T-helper 1 cell (primary cell): ENCODE measurements at regions not wholly inside any gene's neighbourhood (a gene's known extent, or its start where the extent isn't known, plus 50 kb on each side); places are given as distances from the start of the nearest gene placed in this dataset.

Source experiments
- DNase-seq, 5 donors: peaks; one replicate each; pipeline ENCODE4 v3.0.0-alpha.2; 2012 to 2020

DNA sequence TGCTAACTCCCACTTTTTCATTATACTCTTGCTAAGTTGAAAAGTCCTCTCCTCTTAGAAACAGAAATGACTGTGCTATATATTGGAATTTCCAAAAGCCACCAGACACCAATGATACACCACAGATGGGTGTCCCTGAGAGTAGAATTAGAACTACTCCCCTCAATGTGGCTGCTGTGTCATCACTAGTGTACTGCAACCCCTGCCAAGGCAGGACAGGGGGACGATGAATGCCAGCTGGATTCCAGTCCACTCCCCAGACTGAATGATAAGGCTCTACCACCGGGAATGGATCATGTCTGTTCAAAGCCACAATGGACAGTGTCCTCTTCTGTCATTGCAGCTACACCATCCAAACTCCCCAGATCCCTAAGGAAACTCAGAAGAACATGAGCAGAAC lies 69.7 kb upstream of the EDNRB start:
- DNase-seq, result no peak

DNA sequence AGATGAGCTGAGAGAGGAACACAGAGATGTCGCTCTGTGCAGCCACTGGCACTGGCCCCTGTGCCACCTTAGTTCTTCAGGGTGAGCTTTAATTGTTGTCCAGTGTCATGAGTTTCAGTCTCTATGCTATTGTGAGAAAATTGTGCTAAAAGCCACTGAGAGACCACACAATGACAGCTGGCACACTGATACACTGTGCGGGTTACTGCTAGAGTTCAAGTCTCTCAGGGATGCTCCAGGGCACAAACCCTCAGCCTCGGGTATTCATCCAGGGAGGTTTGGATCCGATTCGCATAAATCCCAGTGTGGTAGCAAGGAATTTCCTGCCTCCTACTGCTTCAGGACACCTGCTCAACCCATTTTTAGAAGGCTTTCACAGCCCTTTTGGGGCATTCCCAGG lies 68.1 kb upstream of the EDNRB start:
- no peak for DNase-seq

DNA sequence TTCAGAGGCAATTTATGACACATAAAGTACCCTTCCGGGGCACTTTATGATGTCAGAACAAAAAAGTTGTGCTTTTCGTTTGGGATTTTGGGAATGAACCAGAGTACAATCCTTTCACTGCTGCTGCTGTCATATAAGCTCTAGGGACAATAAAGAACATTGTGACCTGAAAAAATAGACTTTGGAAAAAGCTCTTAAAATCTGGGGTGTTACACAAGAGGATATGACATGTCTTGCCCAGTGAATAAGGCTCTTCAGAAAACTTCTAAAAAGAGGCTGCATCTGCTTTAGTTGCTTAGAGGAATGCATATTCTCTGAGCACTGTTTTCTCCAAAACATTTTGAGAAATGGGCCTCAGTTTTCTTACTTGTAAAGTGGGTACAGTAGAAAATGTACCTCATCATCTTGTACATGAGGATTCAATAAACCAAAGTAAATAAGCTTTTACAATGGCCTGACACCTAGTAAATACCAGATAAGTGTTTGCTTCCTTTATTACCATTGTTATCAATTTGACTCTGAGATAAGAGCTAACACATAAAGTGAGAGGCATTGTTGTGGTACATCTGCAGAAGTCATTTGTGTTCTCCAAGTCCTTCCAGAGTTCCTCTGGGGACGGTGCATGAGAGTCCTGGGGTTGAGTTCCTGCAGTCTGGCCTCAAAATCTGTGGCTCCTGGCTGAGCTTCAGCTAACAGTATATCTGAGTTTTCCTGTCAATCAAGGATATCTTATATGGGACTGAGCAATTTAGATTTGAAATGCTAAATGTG lies 67.4 kb upstream of the EDNRB start:
- no peak for DNase-seq

DNA sequence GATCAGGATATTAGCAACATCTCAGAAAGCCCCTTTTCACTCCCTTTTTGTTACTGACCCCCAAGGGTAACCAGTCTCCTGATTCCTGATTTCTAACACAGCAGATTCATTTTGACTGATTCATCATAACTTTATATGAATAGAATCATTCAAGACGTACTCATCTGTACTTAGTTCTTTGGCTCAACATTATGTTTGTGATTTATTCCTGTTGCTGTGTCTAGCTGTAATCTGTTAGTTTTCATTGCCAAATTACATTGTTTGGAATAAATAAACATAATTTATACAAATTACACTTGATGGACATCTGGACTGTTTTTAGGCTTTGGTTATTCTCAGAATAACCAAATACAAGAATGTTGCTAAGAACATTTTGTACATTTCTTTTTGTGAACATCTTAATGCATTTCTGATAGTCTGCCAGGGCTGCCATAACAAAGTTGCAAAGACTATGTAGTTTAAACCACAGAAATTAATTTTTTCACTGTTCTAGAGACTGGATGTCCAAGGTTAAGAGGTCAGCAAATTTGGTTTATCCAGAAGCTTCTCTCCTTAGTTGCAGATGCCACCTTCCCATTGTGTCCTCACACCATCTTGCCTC lies 62.8 kb upstream of the EDNRB start:
- DNase-seq, result no peak

DNA sequence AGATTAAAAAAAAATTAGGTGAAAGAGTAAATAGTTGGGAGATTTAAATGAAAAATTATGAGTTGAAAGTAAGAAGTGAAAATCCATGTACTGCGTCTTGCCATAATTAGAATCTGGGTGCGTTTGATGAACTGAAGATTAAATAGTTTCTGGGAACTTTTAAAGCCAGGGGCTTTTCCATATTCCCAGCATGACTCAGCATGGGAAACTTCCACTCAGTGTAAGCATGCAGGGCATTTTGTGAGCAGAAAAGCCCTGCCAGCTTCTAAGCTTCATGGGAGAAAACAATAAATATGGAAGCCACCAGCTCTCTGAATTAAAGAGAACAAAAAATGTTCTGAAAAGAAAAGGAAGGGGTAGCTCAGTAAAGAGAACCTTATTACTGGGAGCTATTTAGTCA lies 62.0 kb upstream of the EDNRB start:
- no peak for DNase-seq

DNA sequence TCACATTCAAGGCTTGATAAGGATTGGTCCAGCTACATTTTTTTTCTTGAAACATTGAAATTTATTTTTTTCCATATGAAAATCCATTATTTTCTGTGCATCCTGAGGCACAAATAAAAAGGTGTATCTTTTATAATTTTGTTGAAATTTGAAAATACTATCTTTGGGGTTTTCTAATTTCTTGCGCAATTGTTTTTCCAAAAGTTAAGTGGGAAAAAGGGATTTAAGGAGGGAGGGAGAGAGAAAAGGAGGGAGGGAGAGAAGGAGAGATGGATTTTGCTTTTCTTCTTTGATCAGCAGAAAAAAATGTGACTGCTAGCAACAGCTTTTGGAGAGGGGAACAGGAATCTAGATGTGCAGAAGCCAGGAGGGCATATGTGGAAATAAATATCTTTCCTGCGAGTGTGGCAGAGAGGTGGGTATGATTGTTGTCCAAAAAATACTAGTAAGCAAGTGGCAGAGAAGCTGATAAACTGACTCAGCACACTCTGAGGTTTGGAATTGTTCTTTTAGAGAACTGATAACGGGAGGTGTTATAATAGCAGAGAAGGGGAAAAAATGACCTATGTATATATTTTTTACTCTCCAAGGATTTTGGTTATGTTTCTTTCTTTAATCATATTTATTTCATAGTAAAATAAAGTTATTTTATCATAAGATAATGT lies 61.2 kb upstream of the EDNRB start:
- no peak for DNase-seq

DNA sequence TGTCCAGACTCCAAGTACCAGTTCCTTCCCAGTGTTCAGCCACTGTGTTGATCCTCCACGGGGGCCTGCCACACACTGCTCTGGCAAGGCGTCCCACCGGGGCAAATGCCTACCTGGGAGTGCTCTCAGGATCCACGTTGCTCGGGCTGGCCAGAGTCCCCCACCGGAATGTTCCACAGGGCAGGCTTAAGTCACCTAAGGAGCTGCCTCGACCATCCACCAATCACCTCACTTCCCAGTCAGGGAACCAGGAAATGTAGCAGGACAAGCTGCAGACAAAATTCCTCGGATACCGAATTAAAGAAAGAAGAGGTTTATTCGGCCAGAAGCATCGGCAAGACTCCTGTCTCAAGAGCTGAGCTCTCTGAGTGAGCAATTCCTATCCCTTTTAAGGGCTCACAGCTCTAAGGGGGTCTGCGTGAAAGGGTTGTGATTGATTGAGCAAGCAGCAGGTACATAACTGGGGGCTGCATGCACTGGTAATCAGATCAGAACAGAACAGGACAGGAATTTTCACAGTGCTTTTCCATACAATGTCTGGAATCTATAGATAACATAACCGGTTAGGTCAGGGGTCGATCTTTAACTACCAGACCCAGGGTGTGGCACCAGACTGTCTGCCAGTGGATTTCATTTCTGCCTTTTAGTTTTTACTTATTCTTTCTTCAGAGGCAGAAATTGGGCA lies 56.9 kb upstream of the EDNRB start:
- no peak for DNase-seq

DNA sequence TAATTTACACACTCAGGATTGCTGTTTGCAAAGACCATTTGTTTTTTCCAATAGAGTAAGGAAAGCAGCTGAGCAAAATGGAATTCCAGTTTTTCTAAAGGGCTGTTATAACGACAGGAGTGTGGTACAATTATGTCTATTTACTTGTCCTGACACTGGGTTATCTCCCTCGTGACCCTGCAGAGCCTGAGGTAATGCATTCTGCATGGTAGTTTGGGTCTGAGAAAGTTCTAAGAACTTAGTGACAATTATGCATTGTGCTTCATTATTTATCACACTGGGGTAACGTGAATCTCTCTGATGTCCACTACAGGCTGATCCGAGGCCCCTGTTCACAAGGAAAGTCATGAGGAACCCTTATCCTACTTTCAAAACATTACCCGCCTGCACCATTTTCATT lies 50.7 kb upstream of the EDNRB start:
- no peak for DNase-seq
